Caco-2 (cell line): ENCODE measurements at regions not wholly inside any gene's neighbourhood (a gene's known extent, or its start where the extent isn't known, plus 50 kb on each side); places are given as distances from the start of the nearest gene placed in this dataset.

Source experiments
- BruUV-seq: library from RNA; stranded (reverse); fragments of 400-500 nt; replicated peaks from 2 replicates; lab custom pipeline; 2021; lab: Mats Ljungman, UMichigan
- CTCF ChIA-PET: fragments of 300-600 bp; sonication (Branson Sonifier 250); formaldehyde crosslinking; loops from one replicate; lab custom pipeline; 2022; ENCODE audit warnings: antibody characterized with exemption; lab: Charles Lee
- POLR2A ChIA-PET: fragments of 300-600 bp; sonication (Branson Sonifier 250); formaldehyde crosslinking; loops from one replicate; lab custom pipeline; 2022; ENCODE audit warnings: antibody characterized with exemption; lab: Charles Lee
- DNase-seq, 2 experiments: peaks; one replicate each; pipeline versions ENCODE4 v3.0.0 to v3.0.0-alpha.2; 2020 to 2022
- H3K27me3 ChIP-seq: replicated peaks from 2 replicates; pipeline ENCODE4 v1.6.0; 2011; ENCODE audit warnings: low read length; ENCODE audit not compliant: control insufficient read depth, insufficient read depth
- H3K36me3 ChIP-seq: 2 replicates; pipeline ENCODE4 v1.5.1; 2011; ENCODE audit warnings: low read length; ENCODE audit not compliant: control insufficient read depth, insufficient read depth
- H3K4me1 ChIP-seq: fragments of 250-450 bp; sonication (Bioruptor Pico); 2 replicates; pipeline ENCODE4 v1.5.1; 2020; ENCODE audit warnings: mild to moderate bottlenecking
- H3K4me3 ChIP-seq: 2 replicates; pipeline ENCODE4 v1.5.1; 2011; ENCODE audit warnings: low read depth, mild to moderate bottlenecking, control low read depth, low read length
- H3K9me3 ChIP-seq: fragments of 250-450 bp; sonication (Bioruptor Pico); 2 replicates; pipeline ENCODE4 v1.5.1; 2020; ENCODE audit warnings: mild to moderate bottlenecking, moderate library complexity
- H3K27ac Mint-ChIP-seq: one replicate; pipeline ENCODE4 v1.8.0; 2022; ENCODE audit warnings: mixed read lengths; ENCODE audit not compliant: unreplicated experiment
- H3K27me3 Mint-ChIP-seq: one replicate; pipeline ENCODE4 v1.8.0; 2022; ENCODE audit warnings: mixed read lengths; ENCODE audit not compliant: insufficient read depth, unreplicated experiment
- H3K36me3 Mint-ChIP-seq: one replicate; pipeline ENCODE4 v1.8.0; 2022; ENCODE audit warnings: mild to moderate bottlenecking, mixed read lengths; ENCODE audit not compliant: insufficient read depth, unreplicated experiment
- H3K4me1 Mint-ChIP-seq: one replicate; pipeline ENCODE4 v1.8.0; 2022; ENCODE audit warnings: low read depth, mixed read lengths; ENCODE audit not compliant: unreplicated experiment
- H3K4me3 Mint-ChIP-seq: one replicate; pipeline ENCODE4 v1.8.0; 2022; ENCODE audit warnings: mild to moderate bottlenecking, moderate library complexity, mixed read lengths; ENCODE audit not compliant: unreplicated experiment
- H3K9me3 Mint-ChIP-seq: one replicate; pipeline ENCODE4 v1.8.0; 2022; ENCODE audit warnings: mixed read lengths; ENCODE audit not compliant: unreplicated experiment
- intact Hi-C: fragments of 100-400 bp; cut with micrococcal nuclease; formaldehyde crosslinking; loops from one replicate; pipeline ENCODE4 v1.10.0; 2022; ENCODE audit not compliant: unreplicated experiment
- TF ChIP-seq, protein P1 (sequence below), 2 experiments: fragments of 200-600 bp in 1 of 2; IDR thresholded peaks; 1 replicate in 1 of 2; 2 replicates in 1 of 2; pipeline versions ENCODE4 v1.5.1 to v1.8.0; 2011 to 2022; ENCODE audit warnings: antibody characterized with exemption in 1 of 2, control low read depth in 1 of 2, inconsistent platforms in 1 of 2, low read depth in 1 of 2, low read length in 1 of 2, mild to moderate bottlenecking in 1 of 2, moderate library complexity in 1 of 2; ENCODE audit not compliant: insufficient read depth in 1 of 2, severe bottlenecking in 1 of 2, unreplicated experiment in 1 of 2

DNA sequence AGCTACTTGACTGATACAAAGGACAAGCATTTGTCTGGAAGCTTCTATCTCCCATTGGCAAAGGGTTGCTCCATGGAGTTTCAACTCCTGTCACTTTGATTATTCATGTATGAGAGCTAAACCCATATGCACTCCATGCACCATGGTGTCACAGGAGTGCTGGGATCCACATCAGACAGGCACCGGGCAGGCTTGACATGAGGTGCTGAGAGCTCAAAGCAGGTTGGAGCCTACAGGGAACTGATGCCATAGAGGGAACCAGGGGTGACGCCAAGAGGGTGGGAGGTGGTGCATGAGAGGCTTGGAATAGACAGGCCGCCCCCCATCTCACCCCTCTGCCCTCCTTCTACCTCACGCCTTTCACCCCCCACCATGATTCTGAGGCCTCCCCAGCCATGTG is 199.8 kb upstream of the CCDC68 start:
- ChIA-PET CTCF (interaction anchor here (0.5 kb wide), 1 partner anchor 63 kb away, joined by 3 read pairs; no protein-coding TSS in a partner anchor), POLR2A (no interaction called here)
- BruUV-seq = no TSS peak
- Histone ChIP-seq H3K4me1 (peaks cover 26% of the 10 kb centered on the region), H3K27me3 (no peaks in the 10 kb centered on the region), H3K9me3 (no peaks in the 10 kb centered on the region), H3K36me3 (no peaks in the 10 kb centered on the region), H3K4me3 (no peak overlapping the region)
- TF ChIP-seq, protein P1, sequence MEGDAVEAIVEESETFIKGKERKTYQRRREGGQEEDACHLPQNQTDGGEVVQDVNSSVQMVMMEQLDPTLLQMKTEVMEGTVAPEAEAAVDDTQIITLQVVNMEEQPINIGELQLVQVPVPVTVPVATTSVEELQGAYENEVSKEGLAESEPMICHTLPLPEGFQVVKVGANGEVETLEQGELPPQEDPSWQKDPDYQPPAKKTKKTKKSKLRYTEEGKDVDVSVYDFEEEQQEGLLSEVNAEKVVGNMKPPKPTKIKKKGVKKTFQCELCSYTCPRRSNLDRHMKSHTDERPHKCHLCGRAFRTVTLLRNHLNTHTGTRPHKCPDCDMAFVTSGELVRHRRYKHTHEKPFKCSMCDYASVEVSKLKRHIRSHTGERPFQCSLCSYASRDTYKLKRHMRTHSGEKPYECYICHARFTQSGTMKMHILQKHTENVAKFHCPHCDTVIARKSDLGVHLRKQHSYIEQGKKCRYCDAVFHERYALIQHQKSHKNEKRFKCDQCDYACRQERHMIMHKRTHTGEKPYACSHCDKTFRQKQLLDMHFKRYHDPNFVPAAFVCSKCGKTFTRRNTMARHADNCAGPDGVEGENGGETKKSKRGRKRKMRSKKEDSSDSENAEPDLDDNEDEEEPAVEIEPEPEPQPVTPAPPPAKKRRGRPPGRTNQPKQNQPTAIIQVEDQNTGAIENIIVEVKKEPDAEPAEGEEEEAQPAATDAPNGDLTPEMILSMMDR (IDR thresholded peaks at IDR 0.05; ENCODE audit: insufficient read depth in 1 of 2, low read depth in 1 of 2, low read length in 1 of 2, severe bottlenecking in 1 of 2, unreplicated experiment in 1 of 2) = no peak
- H3K9me3 Mint-ChIP-seq = no peaks in the 10 kb centered on the region
- H3K27ac Mint-ChIP-seq = no peak overlapping the region
- intact Hi-C loops = no loop called here
- peaks cover 15% of the 10 kb centered on the region for H3K4me1 Mint-ChIP-seq
- no peak for DNase-seq
- H3K36me3 Mint-ChIP-seq = no peaks in the 10 kb centered on the region
- H3K27me3 Mint-ChIP-seq = no peaks in the 10 kb centered on the region
- no peak overlapping the region for H3K4me3 Mint-ChIP-seq

DNA sequence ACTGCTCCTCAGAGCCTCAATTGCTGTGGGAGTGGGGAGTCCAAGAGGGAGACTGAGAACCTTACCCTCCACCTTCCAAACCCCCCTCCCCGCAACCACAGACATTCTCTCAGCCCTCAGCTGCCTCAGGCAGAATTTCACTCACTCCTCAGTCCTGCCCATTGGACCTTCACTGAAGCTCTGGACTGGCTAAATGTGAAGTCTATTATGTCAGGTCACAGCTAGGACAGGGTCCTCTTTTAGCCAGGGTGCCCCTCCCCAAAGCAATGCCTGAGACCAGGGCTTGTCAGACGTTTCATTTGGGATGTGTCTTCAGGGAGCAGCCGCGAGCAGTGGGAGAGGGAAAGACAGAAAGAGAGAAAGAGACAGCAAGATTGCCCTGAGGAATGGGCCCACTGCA is 199.3 kb upstream of the CCDC68 start:
- Histone ChIP-seq H3K27me3 (no peaks in the 10 kb centered on the region), H3K9me3 (no peaks in the 10 kb centered on the region), H3K4me3 (no peak overlapping the region), H3K36me3 (no peaks in the 10 kb centered on the region), H3K4me1 (peaks cover 21% of the 10 kb centered on the region)
- H3K27ac Mint-ChIP-seq = no peak overlapping the region
- H3K27me3 Mint-ChIP-seq = no peaks in the 10 kb centered on the region
- TF ChIP-seq, protein P1 (IDR thresholded peaks at IDR 0.05; ENCODE audit: insufficient read depth in 1 of 2, low read depth in 1 of 2, low read length in 1 of 2, severe bottlenecking in 1 of 2, unreplicated experiment in 1 of 2) = no peak
- no TSS peak for BruUV-seq
- CTCF ChIA-PET = interaction anchor here (0.5 kb wide), 1 partner anchor 62 kb away, joined by 3 read pairs; no protein-coding TSS in a partner anchor
- POLR2A ChIA-PET = no interaction called here
- H3K36me3 Mint-ChIP-seq = no peaks in the 10 kb centered on the region
- intact Hi-C loops = no loop called here
- H3K4me3 Mint-ChIP-seq = no peak overlapping the region
- DNase-seq = no peak
- H3K9me3 Mint-ChIP-seq = no peaks in the 10 kb centered on the region
- H3K4me1 Mint-ChIP-seq = peaks cover 15% of the 10 kb centered on the region

DNA sequence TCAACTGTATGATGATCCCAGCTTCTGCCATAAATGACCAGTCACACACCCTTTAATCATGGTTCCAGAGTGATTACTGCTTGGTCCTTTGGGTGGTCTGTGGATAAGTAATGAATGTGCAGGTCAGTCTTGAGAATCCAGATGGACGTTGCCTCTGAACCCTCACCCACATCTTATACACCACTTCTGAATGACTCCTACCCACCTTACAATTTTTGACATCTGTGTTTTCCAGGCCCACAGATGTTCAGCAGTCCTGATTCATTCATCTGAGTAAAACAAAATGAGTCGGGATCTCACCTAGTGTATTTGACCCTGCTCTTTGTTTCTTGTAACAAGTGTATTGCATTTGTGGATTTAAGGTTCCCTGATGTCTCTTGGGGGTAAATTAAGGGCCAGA is 194.1 kb upstream of the CCDC68 start:
- TF ChIP-seq, protein P1 (IDR thresholded peaks at IDR 0.05; ENCODE audit: insufficient read depth in 1 of 2, low read depth in 1 of 2, low read length in 1 of 2, severe bottlenecking in 1 of 2, unreplicated experiment in 1 of 2) = no peak
- POLR2A ChIA-PET = no interaction called here
- Histone ChIP-seq H3K4me1 (no peaks in the 10 kb centered on the region), H3K9me3 (no peaks in the 10 kb centered on the region), H3K4me3 (no peak overlapping the region), H3K36me3 (no peaks in the 10 kb centered on the region), H3K27me3 (no peaks in the 10 kb centered on the region)
- Mint-ChIP-seq H3K27me3 (no peaks in the 10 kb centered on the region), H3K4me1 (peaks cover 9% of the 10 kb centered on the region), H3K4me3 (no peak overlapping the region), H3K36me3 (no peaks in the 10 kb centered on the region), H3K9me3 (peaks cover 8% of the 10 kb centered on the region), H3K27ac (no peak overlapping the region)
- DNase-seq = no peak
- CTCF ChIA-PET = no interaction called here
- intact Hi-C loops = no loop called here
- no TSS peak for BruUV-seq
